ENCODE measurements at regions not wholly inside any gene's neighbourhood (a gene's known extent, or its start where the extent isn't known, plus 50 kb on each side); places are given as distances from the start of the nearest gene placed in this dataset.

GRCh38 chr6:133004304-133004884, 190.0 kb downstream of the RPS12 start:
- no peaks in the 10 kb centered on the region for H3K4me1 ChIP-seq (ENCODE audit: insufficient read depth, low read length, severe bottlenecking)
- no peaks in the 10 kb centered on the region for H3K9me2 ChIP-seq (ENCODE audit: low read depth, low read length)
- H3K9me3 ChIP-seq (ENCODE audit: low read length): no peaks in the 10 kb centered on the region
- no peaks in the 10 kb centered on the region for H4K20me1 ChIP-seq (ENCODE audit: insufficient read depth, low read length)
- no peaks in the 10 kb centered on the region for H3K79me2 ChIP-seq (ENCODE audit: insufficient read depth, low read length)
- H3K36me3 ChIP-seq (ENCODE audit: insufficient read depth, low read length): no peaks in the 10 kb centered on the region
- H3K4me3 ChIP-seq (ENCODE audit: low read depth, low read length, poor library complexity, severe bottlenecking): no peak overlapping the region
- H3F3A ChIP-seq (ENCODE audit: insufficient read depth, low read length): no peaks in the 10 kb centered on the region
- no peak overlapping the region for H3K9ac ChIP-seq (ENCODE audit: low read length)
- no peak overlapping the region for H2AFZ ChIP-seq (ENCODE audit: low read length)
- no peak for TF ChIP-seq EZH2 (IDR thresholded peaks at IDR 0.05; ENCODE audit: borderline replicate concordance, low read length)
- TF ChIP-seq CTCF (IDR thresholded peaks at IDR 0.05; ENCODE audit: low read length): no peak
- no peaks in the 10 kb centered on the region for H3K27me3 ChIP-seq (ENCODE audit: insufficient read depth, low read length)
- H3K4me2 ChIP-seq (ENCODE audit: low read length): no peak overlapping the region
- no peak overlapping the region for H3K27ac ChIP-seq (ENCODE audit: low read depth, low read length, poor library complexity, severe bottlenecking)

GRCh38 chr6:133012774-133013173, 198.4 kb downstream of the RPS12 start:
- Histone ChIP-seq H3K4me3 (ENCODE audit: low read depth, low read length, poor library complexity, severe bottlenecking) (no peak overlapping the region), H3K36me3 (ENCODE audit: insufficient read depth, low read length) (no peaks in the 10 kb centered on the region), H2AFZ (ENCODE audit: low read length) (no peak overlapping the region), H3K79me2 (ENCODE audit: insufficient read depth, low read length) (no peaks in the 10 kb centered on the region), H3F3A (ENCODE audit: insufficient read depth, low read length) (no peaks in the 10 kb centered on the region), H3K9ac (ENCODE audit: low read length) (no peak overlapping the region), H3K27me3 (ENCODE audit: insufficient read depth, low read length) (no peaks in the 10 kb centered on the region), H4K20me1 (ENCODE audit: insufficient read depth, low read length) (no peaks in the 10 kb centered on the region), H3K4me1 (ENCODE audit: insufficient read depth, low read length, severe bottlenecking) (no peaks in the 10 kb centered on the region), H3K9me2 (ENCODE audit: low read depth, low read length) (no peaks in the 10 kb centered on the region), H3K27ac (ENCODE audit: low read depth, low read length, poor library complexity, severe bottlenecking) (no peak overlapping the region), H3K9me3 (ENCODE audit: low read length) (no peaks in the 10 kb centered on the region), H3K4me2 (ENCODE audit: low read length) (no peak overlapping the region)
- no peak for TF ChIP-seq EZH2 (IDR thresholded peaks at IDR 0.05; ENCODE audit: borderline replicate concordance, low read length)
- TF ChIP-seq CTCF (IDR thresholded peaks at IDR 0.05; ENCODE audit: low read length): no peak

GRCh38 chr6:133016631-133017030, 202.3 kb downstream of the RPS12 start:
- H3K27ac ChIP-seq (ENCODE audit: low read depth, low read length, poor library complexity, severe bottlenecking): no peak overlapping the region
- no peaks in the 10 kb centered on the region for H3K79me2 ChIP-seq (ENCODE audit: insufficient read depth, low read length)
- H3K4me2 ChIP-seq (ENCODE audit: low read length): no peak overlapping the region
- TF ChIP-seq EZH2 (IDR thresholded peaks at IDR 0.05; ENCODE audit: borderline replicate concordance, low read length) (no peak), CTCF (IDR thresholded peaks at IDR 0.05; ENCODE audit: low read length) (no peak)
- H3K9me2 ChIP-seq (ENCODE audit: low read depth, low read length): no peaks in the 10 kb centered on the region
- H3K9ac ChIP-seq (ENCODE audit: low read length): no peak overlapping the region
- no peaks in the 10 kb centered on the region for H4K20me1 ChIP-seq (ENCODE audit: insufficient read depth, low read length)
- no peaks in the 10 kb centered on the region for H3K9me3 ChIP-seq (ENCODE audit: low read length)
- no peak overlapping the region for H3K4me3 ChIP-seq (ENCODE audit: low read depth, low read length, poor library complexity, severe bottlenecking)
- no peaks in the 10 kb centered on the region for H3K27me3 ChIP-seq (ENCODE audit: insufficient read depth, low read length)
- H3K4me1 ChIP-seq (ENCODE audit: insufficient read depth, low read length, severe bottlenecking): no peaks in the 10 kb centered on the region
- no peaks in the 10 kb centered on the region for H3K36me3 ChIP-seq (ENCODE audit: insufficient read depth, low read length)
- H2AFZ ChIP-seq (ENCODE audit: low read length): no peak overlapping the region
- no peaks in the 10 kb centered on the region for H3F3A ChIP-seq (ENCODE audit: insufficient read depth, low read length)

Measured in OCI-LY1 (cell line).